ENCODE measurements at regions not wholly inside any gene's neighbourhood (a gene's known extent, or its start where the extent isn't known, plus 50 kb on each side); places are given as distances from the start of the nearest gene placed in this dataset.

DNA sequence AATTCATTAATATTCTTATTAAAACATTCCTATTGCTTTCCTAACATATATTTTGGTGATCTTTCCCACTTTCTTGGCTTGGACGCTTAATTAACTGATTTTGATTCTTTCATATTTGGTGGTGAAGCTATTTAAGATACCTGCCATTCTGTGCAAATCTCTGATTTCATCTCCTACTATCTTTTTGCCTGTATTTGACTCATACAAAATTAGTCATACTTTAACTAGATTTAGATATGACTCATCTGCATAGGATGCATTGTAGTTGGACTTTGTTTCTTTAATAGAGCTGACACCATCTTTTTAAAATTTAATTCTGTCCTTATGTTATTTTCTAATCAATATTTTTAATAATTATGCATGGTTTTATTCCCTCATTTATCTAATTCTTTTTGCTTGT lies 93.8 kb upstream of the PLPPR4 start:
- no peak for DNase-seq

DNA sequence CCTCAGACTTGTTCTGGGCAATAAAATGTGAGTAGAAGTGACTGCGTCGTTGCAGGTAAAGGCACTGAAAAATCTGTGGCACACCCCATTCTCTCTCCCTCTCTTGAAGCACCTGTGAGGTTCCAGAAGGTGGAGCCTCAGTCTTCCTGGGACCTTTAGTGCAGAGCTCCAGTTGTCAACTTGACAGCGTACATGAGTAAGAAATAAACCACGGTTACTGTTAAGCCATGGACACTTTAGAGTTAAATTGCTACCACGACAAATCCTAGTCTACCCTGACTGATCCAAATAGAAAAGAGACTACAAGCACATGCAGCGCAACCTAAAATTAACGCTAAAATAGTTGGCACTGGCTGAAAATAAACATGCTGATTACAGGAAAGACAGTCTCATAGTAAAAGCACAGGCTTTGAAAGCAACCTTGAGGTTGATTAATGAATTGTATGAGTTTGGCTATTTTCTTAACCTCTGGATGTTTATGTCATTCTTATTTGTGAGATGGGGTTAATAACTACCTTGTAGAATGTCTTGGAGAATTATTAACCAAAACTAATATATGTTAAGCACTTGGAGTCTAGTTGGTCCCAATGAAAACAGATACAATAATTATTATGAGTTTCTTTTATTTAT lies 93.0 kb upstream of the PLPPR4 start:
- DNase-seq: no peak

- no peak for DNase-seq
These were observed 91.0 kb upstream of the PLPPR4 start for GRCh38 chr1:99173282-99173681.

DNA sequence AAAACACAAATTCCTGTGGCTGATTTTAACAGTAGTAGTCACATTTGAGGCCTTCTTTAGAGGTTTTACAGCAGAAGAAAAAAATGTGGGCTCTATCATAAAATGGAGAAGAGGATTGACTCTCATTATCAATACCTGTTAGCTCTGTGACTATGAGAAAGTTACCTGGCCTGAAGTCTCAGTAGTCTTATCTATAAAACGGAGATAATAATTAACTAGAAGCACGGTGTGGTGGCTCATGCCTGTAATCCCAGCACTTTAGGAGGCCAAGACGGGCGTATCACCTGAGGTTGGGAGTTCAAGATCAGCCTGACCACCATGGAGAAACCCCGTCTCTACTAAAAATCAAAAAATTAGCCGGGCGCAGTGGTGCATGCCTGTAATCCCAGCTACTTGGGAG lies 90.4 kb upstream of the PLPPR4 start:
- no peak for DNase-seq

DNA sequence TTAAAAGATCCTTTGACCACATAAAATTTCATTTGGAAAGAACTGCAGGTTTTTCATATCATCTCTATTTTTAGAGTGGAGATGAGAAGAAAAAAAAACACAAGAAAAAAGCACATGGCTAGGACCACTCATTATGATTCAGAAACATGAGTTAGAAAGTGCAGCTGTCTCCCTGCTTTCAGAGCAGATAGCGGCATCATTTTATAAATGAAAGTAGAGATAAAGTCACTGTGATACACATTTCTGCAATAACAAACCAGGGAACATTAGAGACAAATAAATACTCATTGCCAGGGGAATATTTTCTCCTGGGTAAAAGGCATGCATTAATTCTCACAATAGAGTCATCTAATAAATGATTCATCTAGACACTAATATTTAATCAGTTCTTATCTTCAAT lies 87.5 kb upstream of the PLPPR4 start:
- DNase-seq: no peak

GRCh38 chr1:99177465-99177864 lies 86.8 kb upstream of the PLPPR4 start:
- no peak for DNase-seq

DNA sequence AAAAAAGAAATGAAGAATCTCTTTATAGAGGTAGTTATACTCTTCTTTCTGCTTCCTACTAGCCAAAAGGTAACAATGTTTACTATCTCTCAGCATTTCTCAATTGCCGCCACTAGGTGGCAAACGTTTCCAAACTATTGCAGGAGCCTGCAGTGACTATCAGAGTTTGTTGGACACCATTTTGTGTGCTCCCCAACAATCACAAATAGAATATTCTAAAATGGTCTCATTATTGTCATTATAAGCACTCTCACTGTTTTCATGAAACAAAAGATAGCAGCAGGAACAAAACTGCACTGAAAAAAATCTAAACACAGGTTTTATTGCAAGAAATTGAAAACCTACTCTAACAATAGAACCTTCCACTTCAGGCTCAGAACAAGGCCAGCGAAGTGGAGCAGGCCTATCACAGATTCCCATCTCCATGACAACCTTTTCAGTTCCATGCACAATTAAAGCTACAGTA lies 83.9 kb upstream of the PLPPR4 start:
- peak; percentile 64 to 68 for DNase-seq

DNA sequence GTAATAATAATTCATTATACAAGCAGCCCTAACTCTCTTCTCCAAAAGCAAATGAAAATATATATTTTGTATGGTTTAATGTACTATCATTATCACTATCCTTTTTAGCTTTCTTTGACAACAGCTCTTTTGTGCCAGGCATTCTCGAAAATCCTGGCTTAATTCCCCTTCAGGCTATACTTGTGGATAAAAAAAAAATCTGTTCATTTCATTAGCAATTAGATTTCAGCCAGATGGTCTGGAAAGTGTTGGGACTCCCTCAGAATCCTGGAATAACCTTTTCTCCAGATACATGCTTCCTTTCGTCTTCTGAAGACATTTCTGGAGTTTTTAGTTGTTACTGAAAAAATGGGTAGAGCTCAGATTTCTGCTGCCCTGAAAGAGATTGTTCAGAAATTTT lies 83.4 kb upstream of the PLPPR4 start:
- DNase-seq: no peak

GRCh38 chr1:99181892-99182291 lies 82.4 kb upstream of the PLPPR4 start:
- DNase-seq: no peak

GRCh38 chr1:99185196-99185595 lies 79.1 kb upstream of the PLPPR4 start:
- no peak for DNase-seq

GRCh38 chr1:99193431-99193830 lies 70.9 kb upstream of the PLPPR4 start:
- no peak for DNase-seq

DNA sequence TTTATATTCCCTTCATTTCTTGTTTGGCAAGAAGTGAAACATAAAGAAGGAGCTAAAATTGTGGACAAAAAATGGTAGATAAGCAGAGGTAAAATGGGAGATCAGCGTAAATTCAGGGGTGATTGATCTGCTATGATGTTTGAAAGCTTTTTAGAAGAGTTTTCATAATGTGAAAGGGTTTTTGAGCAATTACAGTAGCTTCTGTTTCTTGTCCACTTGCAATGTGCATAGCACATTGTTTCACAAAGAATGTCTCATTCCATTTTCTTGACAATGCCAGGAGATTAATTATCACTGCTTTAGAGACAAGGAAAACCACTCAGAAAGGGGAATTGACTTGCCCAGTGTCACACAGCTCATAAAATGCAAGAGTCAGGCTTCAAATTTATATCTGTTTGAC lies 65.9 kb upstream of the PLPPR4 start:
- DNase-seq: no peak

DNA sequence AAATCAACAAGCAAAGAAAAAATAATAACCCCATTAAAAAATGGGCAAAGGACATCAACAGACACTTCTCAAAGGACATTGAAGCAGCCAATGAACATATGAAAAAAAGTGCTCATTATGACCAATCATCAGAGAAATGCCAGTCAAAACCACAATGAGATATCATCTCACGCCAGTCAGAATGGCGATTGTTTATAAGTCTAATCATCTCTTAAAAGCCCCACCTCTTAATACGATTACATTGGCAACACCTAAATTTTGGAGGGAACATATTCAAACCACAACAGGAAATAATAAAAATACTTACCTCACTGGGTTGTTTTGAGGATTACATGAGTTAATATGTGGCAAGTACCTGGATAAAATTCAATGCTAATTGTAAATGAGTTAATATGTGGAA lies 57.1 kb upstream of the PLPPR4 start:
- no peak for DNase-seq

All from AML-193 (cell line).